Suprapubic skin (tissue), 4 donors: ENCODE measurements at regions not wholly inside any gene's neighbourhood (a gene's known extent, or its start where the extent isn't known, plus 50 kb on each side); places are given as distances from the start of the nearest gene placed in this dataset.

Source experiments
- CTCF ChIP-seq, 2 donors: fragments of 200-600 bp in 1 of 2; fragments of 450-650 bp in 1 of 2; sonication (generic) in 1 of 2; IDR thresholded peaks; one replicate each; pipeline ENCODE4 v1.5.1; 2016 to 2019; ENCODE audit warnings: antibody characterized with exemption in 2 of 2, mild to moderate bottlenecking in 1 of 2, moderate library complexity in 1 of 2
- EP300 ChIP-seq: sonication (generic); formaldehyde crosslinking; IDR thresholded peaks from one replicate; pipeline ENCODE4 v1.6.1; 2017; ENCODE audit warnings: antibody characterized with exemption
- POLR2A ChIP-seq, 2 donors: fragments of 450-650 bp; IDR thresholded peaks; one replicate each; pipeline ENCODE4 v1.6.1; 2017; ENCODE audit warnings: antibody characterized with exemption in 2 of 2, mild to moderate bottlenecking in 2 of 2, moderate library complexity in 2 of 2
- POLR2AphosphoS5 ChIP-seq, 3 donors: sonication (generic); formaldehyde crosslinking; IDR thresholded peaks; one replicate each; pipeline ENCODE4 v1.6.1; 2017; ENCODE audit warnings: antibody characterized with exemption in 3 of 3

- no peak for TF ChIP-seq POLR2AphosphoS5 (IDR thresholded peaks at IDR 0.05)
- TF ChIP-seq POLR2A (IDR thresholded peaks at IDR 0.05) = no peak
- no peak for TF ChIP-seq CTCF (IDR thresholded peaks at IDR 0.05)
- no peak for TF ChIP-seq EP300
These were observed 69.4 kb upstream of the MORC3 start for GRCh38 chr21:36250423-36251075.
